ENCODE measurements at regions not wholly inside any gene's neighbourhood (a gene's known extent, or its start where the extent isn't known, plus 50 kb on each side); places are given as distances from the start of the nearest gene placed in this dataset.

DNA sequence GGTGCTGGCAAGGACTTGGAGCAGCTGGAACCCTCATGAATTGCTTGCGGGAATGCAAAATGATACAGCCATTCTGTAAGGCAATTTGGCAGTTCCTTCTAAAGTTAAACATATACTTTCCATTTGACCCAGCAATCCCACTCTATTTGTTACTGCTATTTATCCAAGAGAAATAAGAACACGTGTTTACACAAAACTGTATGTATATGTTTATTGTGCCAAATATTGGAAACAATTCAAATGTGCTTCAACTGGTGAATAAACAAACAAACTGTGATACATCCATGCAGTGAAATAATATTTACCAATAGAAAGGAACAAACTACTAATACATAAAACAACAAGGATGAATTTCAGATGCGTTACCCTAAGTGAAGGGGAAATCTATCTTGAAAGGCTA lies 60.0 kb upstream of the NTRK3 start:
- TF ChIP-seq POLR2AphosphoS5 (IDR thresholded peaks at IDR 0.05; ENCODE audit: low read depth) (no peak), JUNB (IDR thresholded peaks at IDR 0.05; ENCODE audit: unreplicated experiment) (no peak)
- TF ChIP-seq, protein P1, sequence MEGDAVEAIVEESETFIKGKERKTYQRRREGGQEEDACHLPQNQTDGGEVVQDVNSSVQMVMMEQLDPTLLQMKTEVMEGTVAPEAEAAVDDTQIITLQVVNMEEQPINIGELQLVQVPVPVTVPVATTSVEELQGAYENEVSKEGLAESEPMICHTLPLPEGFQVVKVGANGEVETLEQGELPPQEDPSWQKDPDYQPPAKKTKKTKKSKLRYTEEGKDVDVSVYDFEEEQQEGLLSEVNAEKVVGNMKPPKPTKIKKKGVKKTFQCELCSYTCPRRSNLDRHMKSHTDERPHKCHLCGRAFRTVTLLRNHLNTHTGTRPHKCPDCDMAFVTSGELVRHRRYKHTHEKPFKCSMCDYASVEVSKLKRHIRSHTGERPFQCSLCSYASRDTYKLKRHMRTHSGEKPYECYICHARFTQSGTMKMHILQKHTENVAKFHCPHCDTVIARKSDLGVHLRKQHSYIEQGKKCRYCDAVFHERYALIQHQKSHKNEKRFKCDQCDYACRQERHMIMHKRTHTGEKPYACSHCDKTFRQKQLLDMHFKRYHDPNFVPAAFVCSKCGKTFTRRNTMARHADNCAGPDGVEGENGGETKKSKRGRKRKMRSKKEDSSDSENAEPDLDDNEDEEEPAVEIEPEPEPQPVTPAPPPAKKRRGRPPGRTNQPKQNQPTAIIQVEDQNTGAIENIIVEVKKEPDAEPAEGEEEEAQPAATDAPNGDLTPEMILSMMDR (conservative IDR thresholded peaks at IDR 0.05; ENCODE audit: low read depth in 2 of 2), result no peak
